Stimulated activated naive CD8-positive, alpha-beta T cell treated with anti-CD3 and anti-CD28 coated beads, Interleukin-15, amount 100 ng/mL, for 72 hours (primary cell): ENCODE measurements at regions not wholly inside any gene's neighbourhood (a gene's known extent, or its start where the extent isn't known, plus 50 kb on each side); places are given as distances from the start of the nearest gene placed in this dataset.
"Not testable (repeated sequence)": the region's sequence is repeated elsewhere in the genome, so short reads cannot be mapped to it uniquely, and the experiment has no call there.

Experiments used
- ATAC-seq: fragments of 150-1000 bp; cut with Tn5 transposase; 2 replicates; pipeline ENCODE4 v1.10.0; 2021; ENCODE audit warnings: mild to moderate bottlenecking, moderate library complexity
- DNase-seq, 2 donors: peaks; one replicate each; pipeline ENCODE4 v3.0.0; 2021 to 2022
- H3K27ac Mint-ChIP-seq, 2 donors: one replicate each; pipeline ENCODE4 v1.8.0; 2022; ENCODE audit warnings: mild to moderate bottlenecking in 2 of 2, mixed read lengths in 2 of 2, moderate library complexity in 2 of 2
- H3K27me3 Mint-ChIP-seq: one replicate; pipeline ENCODE4 v1.8.0; 2022; ENCODE audit warnings: mixed read lengths
- H3K4me1 Mint-ChIP-seq: one replicate; pipeline ENCODE4 v1.8.0; 2022; ENCODE audit warnings: mild to moderate bottlenecking, mixed read lengths
- H3K4me3 Mint-ChIP-seq, 2 donors: one replicate each; pipeline ENCODE4 v1.8.0; 2022; ENCODE audit warnings: mild to moderate bottlenecking in 2 of 2, mixed read lengths in 2 of 2, moderate library complexity in 1 of 2
- H3K9me3 Mint-ChIP-seq, 2 donors: one replicate each; pipeline ENCODE4 v1.8.0; 2022; ENCODE audit warnings: mixed read lengths in 2 of 2

GRCh38 chr2:187989925-187990623 is 301.6 kb upstream of the GULP1 start:
- Mint-ChIP-seq H3K4me3 (no peak overlapping the region), H3K27me3 (peaks cover 9% of the 10 kb centered on the region), H3K4me1 (peaks cover 37% of the 10 kb centered on the region), H3K27ac (peak overlapping the region in 1 of 2 donors; percentile 85), H3K9me3 (no peaks in the 10 kb centered on the region)
- no peak for DNase-seq
- ATAC-seq, result peak; percentile 59

- peaks cover 9% of the 10 kb centered on the region for H3K27me3 Mint-ChIP-seq
- H3K4me1 Mint-ChIP-seq, result peaks cover 37% of the 10 kb centered on the region
- ATAC-seq (no peak), DNase-seq (no peak)
- H3K4me3 Mint-ChIP-seq, result no peak overlapping the region
- peak overlapping the region in 1 of 2 donors; percentile 5 for H3K27ac Mint-ChIP-seq
- H3K9me3 Mint-ChIP-seq, result no peaks in the 10 kb centered on the region
These were observed 300.3 kb upstream of the GULP1 start for GRCh38 chr2:187991389-187991788.

- no peak overlapping the region for H3K4me3 Mint-ChIP-seq
- no peak overlapping the region for H3K27ac Mint-ChIP-seq
- ATAC-seq (peak; percentile 52), DNase-seq (no peak)
- no peaks in the 10 kb centered on the region for H3K9me3 Mint-ChIP-seq
- H3K4me1 Mint-ChIP-seq, result peaks cover 20% of the 10 kb centered on the region
- no peaks in the 10 kb centered on the region for H3K27me3 Mint-ChIP-seq
These were observed 297.0 kb upstream of the GULP1 start for GRCh38 chr2:187994464-187995331.

GRCh38 chr2:187995556-187995955 is 296.1 kb upstream of the GULP1 start:
- Mint-ChIP-seq H3K4me1 (peaks cover 12% of the 10 kb centered on the region), H3K27ac (no peak overlapping the region), H3K27me3 (no peaks in the 10 kb centered on the region), H3K4me3 (no peak overlapping the region), H3K9me3 (no peaks in the 10 kb centered on the region)
- DNase-seq (no peak), ATAC-seq (peak; percentile 18)

- Mint-ChIP-seq H3K9me3 (no peaks in the 10 kb centered on the region), H3K4me1 (peaks cover 12% of the 10 kb centered on the region), H3K4me3 (no peak overlapping the region), H3K27me3 (no peaks in the 10 kb centered on the region), H3K27ac (no peak overlapping the region)
- ATAC-seq (no peak), DNase-seq (no peak)
These were observed 295.0 kb upstream of the GULP1 start for GRCh38 chr2:187996630-187997029.

- Mint-ChIP-seq H3K9me3 (no peaks in the 10 kb centered on the region), H3K4me3 (no peak overlapping the region), H3K4me1 (no peaks in the 10 kb centered on the region), H3K27me3 (no peaks in the 10 kb centered on the region), H3K27ac (no peak overlapping the region)
- no peak for DNase-seq
- no peak for ATAC-seq
These were observed 291.5 kb upstream of the GULP1 start for GRCh38 chr2:188000189-188000588.

- DNase-seq (no peak), ATAC-seq (no peak)
- Mint-ChIP-seq H3K4me3 (no peak overlapping the region), H3K9me3 (no peaks in the 10 kb centered on the region), H3K27ac (no peak overlapping the region), H3K27me3 (no peaks in the 10 kb centered on the region), H3K4me1 (no peaks in the 10 kb centered on the region)
These were observed 287.9 kb upstream of the GULP1 start for GRCh38 chr2:188003800-188004199.

- H3K4me3 Mint-ChIP-seq, result no peak overlapping the region
- DNase-seq (no peak), ATAC-seq (no peak)
- no peaks in the 10 kb centered on the region for H3K4me1 Mint-ChIP-seq
- H3K27me3 Mint-ChIP-seq, result no peaks in the 10 kb centered on the region
- H3K9me3 Mint-ChIP-seq, result peaks cover 3 to 4% of the 10 kb centered on the region in 2 donors
- no peak overlapping the region for H3K27ac Mint-ChIP-seq
These were observed 277.9 kb upstream of the GULP1 start for GRCh38 chr2:188013767-188014166.

- ATAC-seq (no peak), DNase-seq (no peak)
- H3K4me1 Mint-ChIP-seq, result no peaks in the 10 kb centered on the region
- H3K27ac Mint-ChIP-seq, result no peak overlapping the region
- H3K27me3 Mint-ChIP-seq, result no peaks in the 10 kb centered on the region
- peaks cover 6 to 9% of the 10 kb centered on the region in 2 donors for H3K9me3 Mint-ChIP-seq
- no peak overlapping the region for H3K4me3 Mint-ChIP-seq
These were observed 274.8 kb upstream of the GULP1 start for GRCh38 chr2:188016917-188017316.

- ATAC-seq (no peak), DNase-seq (no peak)
- H3K9me3 Mint-ChIP-seq, result peaks cover 6 to 9% of the 10 kb centered on the region in 2 donors
- H3K4me1 Mint-ChIP-seq, result no peaks in the 10 kb centered on the region
- H3K27ac Mint-ChIP-seq, result no peak overlapping the region
- H3K27me3 Mint-ChIP-seq, result no peaks in the 10 kb centered on the region
- no peak overlapping the region for H3K4me3 Mint-ChIP-seq
These were observed 269.3 kb upstream of the GULP1 start for GRCh38 chr2:188022389-188022788.

GRCh38 chr2:188023035-188023434 is 268.6 kb upstream of the GULP1 start:
- H3K4me3 Mint-ChIP-seq, result no peak overlapping the region
- no peaks in the 10 kb centered on the region for H3K4me1 Mint-ChIP-seq
- no peak overlapping the region for H3K27ac Mint-ChIP-seq
- DNase-seq (no peak), ATAC-seq (no peak)
- no peaks in the 10 kb centered on the region for H3K27me3 Mint-ChIP-seq
- peaks cover 6 to 9% of the 10 kb centered on the region in 2 donors for H3K9me3 Mint-ChIP-seq

- H3K4me3 Mint-ChIP-seq, result no peak overlapping the region
- no peak for DNase-seq
These were observed 266.9 kb upstream of the GULP1 start for GRCh38 chr2:188024811-188025210.

GRCh38 chr2:188028739-188029138 is 262.9 kb upstream of the GULP1 start:
- no peaks in the 10 kb centered on the region for H3K4me1 Mint-ChIP-seq
- no peak overlapping the region for H3K4me3 Mint-ChIP-seq
- no peak for ATAC-seq
- no peaks in the 10 kb centered on the region for H3K9me3 Mint-ChIP-seq
- H3K27ac Mint-ChIP-seq, result peak overlapping the region in 1 of 2 donors; percentile 34
- H3K27me3 Mint-ChIP-seq, result no peaks in the 10 kb centered on the region
- DNase-seq, result no peak

More at GRCh38 chr2:188024811-188025210, 266.9 kb upstream of the GULP1 start:
- ATAC-seq, result no peak
- Mint-ChIP-seq H3K4me1 (no peaks in the 10 kb centered on the region), H3K27ac (no peak overlapping the region), H3K27me3 (no peaks in the 10 kb centered on the region), H3K9me3 (no peaks in the 10 kb centered on the region)

GRCh38 chr2:188032306-188032705 is 259.4 kb upstream of the GULP1 start:
- H3K4me1 Mint-ChIP-seq, result no peaks in the 10 kb centered on the region
- no peaks in the 10 kb centered on the region for H3K27me3 Mint-ChIP-seq
- DNase-seq, result no peak
- no peak for ATAC-seq
- no peak overlapping the region for H3K27ac Mint-ChIP-seq
- peaks cover 0 to 5% of the 10 kb centered on the region in 2 donors for H3K9me3 Mint-ChIP-seq
- no peak overlapping the region for H3K4me3 Mint-ChIP-seq

- DNase-seq, result no peak
- peaks cover 0 to 5% of the 10 kb centered on the region in 2 donors for H3K9me3 Mint-ChIP-seq
- H3K27me3 Mint-ChIP-seq, result no peaks in the 10 kb centered on the region
- no peaks in the 10 kb centered on the region for H3K4me1 Mint-ChIP-seq
- no peak overlapping the region for H3K27ac Mint-ChIP-seq
- H3K4me3 Mint-ChIP-seq, result no peak overlapping the region
- no peak for ATAC-seq
These were observed 258.9 kb upstream of the GULP1 start for GRCh38 chr2:188032786-188033185.

- not testable (repeated sequence) for H3K4me1 Mint-ChIP-seq, DNase-seq, ATAC-seq, H3K4me3 Mint-ChIP-seq, H3K27ac Mint-ChIP-seq, H3K9me3 Mint-ChIP-seq, H3K27me3 Mint-ChIP-seq
These were observed 258.4 kb upstream of the GULP1 start for GRCh38 chr2:188033240-188033639.
